ENCODE measurements at regions not wholly inside any gene's neighbourhood (a gene's known extent, or its start where the extent isn't known, plus 50 kb on each side); places are given as distances from the start of the nearest gene placed in this dataset.
"Not testable (repeated sequence)": the region's sequence is repeated elsewhere in the genome, so short reads cannot be mapped to it uniquely, and the experiment has no call there.

DNA sequence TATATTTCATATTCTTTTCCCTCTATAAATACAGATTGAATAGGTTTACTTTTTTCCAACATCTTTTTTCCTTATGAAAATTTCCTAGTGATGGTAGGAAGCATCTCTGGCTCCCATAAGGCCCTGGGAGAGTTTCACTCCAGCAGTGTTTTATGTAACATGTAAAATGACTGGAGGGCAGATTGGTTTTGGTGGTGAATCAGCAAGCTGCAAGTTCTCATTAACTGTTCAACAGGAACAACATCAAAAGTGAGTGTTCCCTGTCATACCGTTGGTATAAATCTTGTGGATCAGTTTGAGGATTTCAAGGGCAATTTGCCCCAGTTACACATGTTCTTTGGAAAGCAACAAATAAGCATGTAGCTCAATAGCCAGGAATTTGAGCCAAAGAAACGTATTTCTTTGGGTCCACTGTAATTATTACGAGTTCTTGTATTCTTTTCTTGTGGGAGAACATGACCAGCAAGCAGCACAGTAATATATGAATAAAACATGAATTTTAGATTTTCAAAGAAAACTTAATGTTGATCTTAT, 345.7 kb downstream of the SV2B start:
- peaks cover 8% of the 10 kb centered on the region for H3K4me1 Mint-ChIP-seq
- no peaks in the 10 kb centered on the region for H3K27me3 Mint-ChIP-seq (ENCODE audit: low read depth)
- TF ChIP-seq, protein P1, sequence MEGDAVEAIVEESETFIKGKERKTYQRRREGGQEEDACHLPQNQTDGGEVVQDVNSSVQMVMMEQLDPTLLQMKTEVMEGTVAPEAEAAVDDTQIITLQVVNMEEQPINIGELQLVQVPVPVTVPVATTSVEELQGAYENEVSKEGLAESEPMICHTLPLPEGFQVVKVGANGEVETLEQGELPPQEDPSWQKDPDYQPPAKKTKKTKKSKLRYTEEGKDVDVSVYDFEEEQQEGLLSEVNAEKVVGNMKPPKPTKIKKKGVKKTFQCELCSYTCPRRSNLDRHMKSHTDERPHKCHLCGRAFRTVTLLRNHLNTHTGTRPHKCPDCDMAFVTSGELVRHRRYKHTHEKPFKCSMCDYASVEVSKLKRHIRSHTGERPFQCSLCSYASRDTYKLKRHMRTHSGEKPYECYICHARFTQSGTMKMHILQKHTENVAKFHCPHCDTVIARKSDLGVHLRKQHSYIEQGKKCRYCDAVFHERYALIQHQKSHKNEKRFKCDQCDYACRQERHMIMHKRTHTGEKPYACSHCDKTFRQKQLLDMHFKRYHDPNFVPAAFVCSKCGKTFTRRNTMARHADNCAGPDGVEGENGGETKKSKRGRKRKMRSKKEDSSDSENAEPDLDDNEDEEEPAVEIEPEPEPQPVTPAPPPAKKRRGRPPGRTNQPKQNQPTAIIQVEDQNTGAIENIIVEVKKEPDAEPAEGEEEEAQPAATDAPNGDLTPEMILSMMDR (conservative IDR thresholded peaks at IDR 0.05), result no peak
- peaks cover 3% of the 10 kb centered on the region for H3K9me3 Mint-ChIP-seq
- no peak overlapping the region for H3K27ac Mint-ChIP-seq (ENCODE audit: unreplicated experiment)
- no peak overlapping the region for H3K4me3 Mint-ChIP-seq
- no peak for DNase-seq (ENCODE audit: low read depth, low spot score)
- H3K36me3 Mint-ChIP-seq (ENCODE audit: low read depth), result no peaks in the 10 kb centered on the region

DNA sequence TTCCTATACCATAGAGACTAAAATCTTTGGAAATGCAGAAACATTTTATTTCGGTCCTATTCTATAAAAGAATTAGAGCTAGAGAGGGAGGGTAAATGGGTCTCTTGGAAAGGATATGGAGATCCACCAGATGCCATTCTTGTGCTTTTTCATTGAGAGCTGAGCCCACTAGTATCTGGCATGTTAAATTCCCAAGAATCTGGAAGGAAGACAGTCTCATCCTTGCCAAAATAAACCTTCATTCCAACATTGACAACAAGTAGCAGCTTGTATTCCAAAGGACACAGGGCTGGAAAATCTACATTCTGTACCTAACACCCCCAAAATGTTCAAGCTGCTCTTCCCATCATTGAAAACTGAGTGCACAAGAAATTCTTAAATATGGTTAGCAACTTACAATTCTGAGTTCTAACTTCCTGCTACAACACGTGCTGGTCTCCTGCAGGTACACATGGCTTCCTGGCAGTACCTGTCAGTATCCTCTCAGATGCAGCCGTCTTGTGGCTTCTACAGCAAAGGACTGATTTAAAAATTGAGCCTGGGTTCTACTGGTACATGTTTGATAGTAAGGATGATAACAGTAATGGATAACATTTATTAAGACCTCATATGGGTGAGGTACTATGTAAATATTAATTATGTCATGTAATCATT, 348.1 kb downstream of the SV2B start:
- H3K27ac Mint-ChIP-seq (ENCODE audit: unreplicated experiment), result no peak overlapping the region
- H3K4me1 Mint-ChIP-seq, result peaks cover 8% of the 10 kb centered on the region
- H3K36me3 Mint-ChIP-seq (ENCODE audit: low read depth), result peaks cover 5% of the 10 kb centered on the region
- H3K4me3 Mint-ChIP-seq, result no peak overlapping the region
- TF ChIP-seq, protein P1 (conservative IDR thresholded peaks at IDR 0.05), result no peak
- H3K9me3 Mint-ChIP-seq, result peaks cover 13% of the 10 kb centered on the region
- no peaks in the 10 kb centered on the region for H3K27me3 Mint-ChIP-seq (ENCODE audit: low read depth)
- no peak for DNase-seq (ENCODE audit: low read depth, low spot score)

DNA sequence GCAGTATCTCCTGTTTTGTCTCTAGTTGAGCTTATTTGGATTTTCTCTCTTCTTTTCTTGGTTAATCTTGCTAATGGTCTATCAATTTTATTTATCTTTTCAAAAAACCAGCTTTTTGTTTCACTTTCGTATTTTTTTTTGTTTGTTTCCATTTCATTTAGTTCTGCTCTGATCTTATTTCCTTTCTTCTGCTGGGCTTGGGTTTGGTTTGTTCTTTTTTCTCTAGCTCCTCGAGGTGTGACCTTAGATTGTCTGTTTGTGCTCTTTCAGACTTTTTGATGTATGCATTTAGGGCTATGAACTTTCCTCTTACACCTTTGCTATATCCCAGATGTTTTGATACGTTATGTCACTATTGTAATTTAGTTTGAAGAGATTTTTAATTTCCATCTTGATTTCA, 353.3 kb downstream of the SV2B start:
- not testable (repeated sequence) for DNase-seq (ENCODE audit: low read depth, low spot score); H3K4me3 Mint-ChIP-seq; H3K36me3 Mint-ChIP-seq (ENCODE audit: low read depth); H3K4me1 Mint-ChIP-seq; H3K27ac Mint-ChIP-seq (ENCODE audit: unreplicated experiment); H3K27me3 Mint-ChIP-seq (ENCODE audit: low read depth)
- peaks cover 25% of the 10 kb centered on the region for H3K9me3 Mint-ChIP-seq

DNA sequence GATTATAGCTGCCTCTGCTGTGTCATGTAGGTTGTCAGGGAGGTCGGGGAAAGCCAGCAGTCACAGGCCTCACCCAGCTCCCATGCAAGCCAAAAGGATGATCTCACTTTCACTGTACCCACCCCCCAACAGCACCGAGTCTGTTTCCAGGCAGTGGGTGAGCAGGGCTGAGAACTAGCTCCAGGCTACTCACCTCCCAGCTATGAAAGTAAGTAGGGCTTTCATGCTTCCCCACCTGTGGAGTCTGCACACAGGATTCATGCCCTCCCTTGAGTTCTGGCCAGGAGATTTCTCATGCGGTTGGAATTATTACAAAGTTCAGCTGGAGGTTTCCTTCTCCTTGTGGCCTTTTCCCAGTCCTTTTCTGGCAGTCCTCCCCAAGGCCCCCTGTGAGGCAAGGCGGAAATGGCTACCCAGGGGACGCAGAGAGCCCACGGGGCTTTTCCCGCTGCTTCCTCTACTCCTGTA, 356.2 kb downstream of the SV2B start:
- peaks cover 11% of the 10 kb centered on the region for H3K4me1 Mint-ChIP-seq
- H3K27ac Mint-ChIP-seq (ENCODE audit: unreplicated experiment), result no peak overlapping the region
- no peak overlapping the region for H3K4me3 Mint-ChIP-seq
- peaks cover 5% of the 10 kb centered on the region for H3K36me3 Mint-ChIP-seq (ENCODE audit: low read depth)
- TF ChIP-seq, protein P1 (conservative IDR thresholded peaks at IDR 0.05), result no peak
- DNase-seq (ENCODE audit: low read depth, low spot score), result no peak
- peaks cover 22% of the 10 kb centered on the region for H3K9me3 Mint-ChIP-seq
- H3K27me3 Mint-ChIP-seq (ENCODE audit: low read depth), result no peaks in the 10 kb centered on the region

DNA sequence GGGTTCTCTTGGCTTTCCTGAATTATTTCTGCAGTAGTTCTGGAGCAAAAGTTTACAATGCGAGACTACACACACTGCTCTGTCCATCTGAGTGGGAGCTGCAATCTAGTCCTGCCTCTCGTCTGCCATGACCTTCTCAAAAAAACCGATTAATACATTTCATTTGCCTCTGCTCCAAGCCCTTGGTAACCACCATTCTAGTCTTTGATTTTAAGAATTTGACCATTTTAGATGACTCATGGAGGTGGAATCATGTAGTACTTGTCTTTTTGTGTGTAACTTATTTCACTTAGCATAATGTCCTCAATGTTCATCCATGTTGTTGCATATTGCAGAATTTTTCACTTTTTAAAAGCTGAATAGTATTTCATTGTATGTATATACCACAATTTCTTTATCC, 356.9 kb downstream of the SV2B start:
- Mint-ChIP-seq H3K4me3 (no peak overlapping the region), H3K4me1 (peaks cover 11% of the 10 kb centered on the region), H3K27ac (ENCODE audit: unreplicated experiment) (no peak overlapping the region), H3K9me3 (peaks cover 18% of the 10 kb centered on the region), H3K36me3 (ENCODE audit: low read depth) (peaks cover 5% of the 10 kb centered on the region), H3K27me3 (ENCODE audit: low read depth) (no peaks in the 10 kb centered on the region)
- TF ChIP-seq, protein P1 (conservative IDR thresholded peaks at IDR 0.05), result no peak
- no peak for DNase-seq (ENCODE audit: low read depth, low spot score)

DNA sequence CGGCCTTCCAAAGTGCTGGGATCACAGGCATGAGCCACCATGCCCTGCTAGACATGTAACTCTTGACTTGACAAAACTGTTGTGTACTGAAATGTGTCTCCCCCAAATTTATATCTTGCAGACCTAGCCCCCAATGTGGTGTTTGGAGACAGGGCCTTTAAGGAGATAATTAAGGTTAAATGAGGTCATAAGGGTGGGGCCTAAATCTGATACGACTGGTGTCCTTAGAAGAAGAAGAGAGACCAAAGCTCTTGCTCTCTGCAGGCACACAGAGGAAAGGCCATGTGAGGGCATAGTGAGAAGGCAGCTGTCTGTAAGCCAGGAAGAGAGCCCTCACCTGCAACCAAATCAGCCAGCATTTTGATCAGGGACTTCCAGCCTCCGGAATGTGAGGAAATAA, 361.3 kb downstream of the SV2B start:
- Mint-ChIP-seq H3K4me3 (no peak overlapping the region), H3K9me3 (no peaks in the 10 kb centered on the region), H3K27ac (ENCODE audit: unreplicated experiment) (no peak overlapping the region), H3K36me3 (ENCODE audit: low read depth) (no peaks in the 10 kb centered on the region), H3K27me3 (ENCODE audit: low read depth) (no peaks in the 10 kb centered on the region), H3K4me1 (peaks cover 11% of the 10 kb centered on the region)
- TF ChIP-seq, protein P1 (conservative IDR thresholded peaks at IDR 0.05), result no peak
- no peak for DNase-seq (ENCODE audit: low read depth, low spot score)

Measured in neural crest cell (in vitro differentiated cells).